Stimulated activated CD4-positive, alpha-beta T cell treated with anti-CD3 and anti-CD28 coated beads, Interleukin-15, amount 100 ng/mL, for 48 hours (primary cell): ENCODE measurements at regions not wholly inside any gene's neighbourhood (a gene's known extent, or its start where the extent isn't known, plus 50 kb on each side); places are given as distances from the start of the nearest gene placed in this dataset.
"Not testable (repeated sequence)": the region's sequence is repeated elsewhere in the genome, so short reads cannot be mapped to it uniquely, and the experiment has no call there.

Experiments used
- DNase-seq, 2 donors: peaks; one replicate each; pipeline ENCODE4 v3.0.0-alpha.2; 2020; ENCODE audit warnings: low read depth in 2 of 2

DNA sequence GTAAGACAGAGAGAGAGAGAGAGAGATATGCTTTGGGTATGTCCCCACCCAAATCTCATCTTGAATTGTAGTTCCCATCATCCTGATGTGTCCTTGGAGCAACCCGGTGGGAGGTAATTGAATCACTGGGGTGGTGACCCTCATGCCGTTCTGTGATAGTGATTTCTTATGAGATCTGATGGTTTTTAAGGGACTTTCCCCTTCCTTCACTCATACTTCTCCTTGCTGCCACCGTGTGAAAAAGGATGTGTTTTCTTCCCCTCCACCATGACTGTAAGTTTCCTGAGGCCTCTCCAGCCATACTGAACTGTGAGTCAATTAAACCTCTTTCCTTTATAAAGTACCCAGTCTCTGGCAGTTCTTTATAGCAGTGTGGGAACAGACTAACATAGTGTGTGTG is 60.3 kb downstream of the EOMES start:
- DNase-seq, result no peak

DNA sequence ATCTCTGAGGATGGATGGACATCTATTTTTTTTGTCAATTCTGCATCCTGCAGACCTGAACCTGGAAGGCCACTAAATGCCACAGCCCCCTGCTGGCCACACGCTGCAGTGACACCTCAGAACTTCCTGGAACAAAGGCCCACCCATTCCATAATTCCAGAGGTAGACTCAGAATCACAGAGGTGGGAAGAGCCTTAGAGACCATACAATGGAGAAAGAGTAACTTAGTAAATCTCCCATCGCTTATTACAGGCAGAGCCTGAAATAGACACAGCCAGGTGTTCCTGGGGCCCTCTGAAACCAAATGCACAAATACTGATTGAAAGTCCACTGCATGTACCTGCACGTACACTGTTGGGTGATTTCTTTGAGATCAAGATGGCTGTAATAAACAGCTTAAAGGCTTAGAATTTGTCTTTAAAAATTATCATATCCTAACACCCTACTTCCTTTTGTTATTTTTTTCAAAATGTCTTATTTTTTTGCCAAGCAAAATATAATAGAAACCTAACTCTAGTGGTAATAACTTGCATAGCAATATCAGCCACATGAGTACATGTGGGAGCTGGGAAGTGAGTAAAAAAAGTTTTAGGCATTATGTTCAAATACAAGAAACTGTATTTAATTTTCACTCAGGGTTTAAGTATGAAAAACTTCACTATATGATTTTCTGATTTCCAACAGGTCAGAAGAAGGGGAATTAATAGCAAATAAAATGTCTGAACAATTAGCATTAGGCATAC is 62.7 kb downstream of the EOMES start:
- peak in 1 of 2 donors; percentile 17 for DNase-seq

DNA sequence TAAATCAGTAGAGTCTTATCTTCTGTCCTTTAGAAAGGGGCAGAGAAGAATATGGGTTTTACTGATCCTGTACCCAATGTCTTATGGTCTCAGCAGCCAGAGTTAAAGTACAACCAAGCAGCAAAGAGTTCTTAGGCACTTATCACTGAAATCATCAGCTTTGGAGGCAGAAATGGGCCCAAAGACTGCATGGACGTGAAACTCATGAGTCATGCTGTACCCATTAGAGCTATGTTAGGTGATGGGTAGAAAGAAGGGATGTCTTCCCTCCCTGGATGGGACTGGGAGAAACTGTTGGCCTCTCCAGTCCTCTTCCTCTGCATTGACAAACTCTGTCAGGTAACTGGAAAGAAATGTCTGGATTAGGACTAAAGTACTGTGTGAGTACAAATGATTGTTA is 63.4 kb downstream of the EOMES start:
- DNase-seq, result no peak

DNA sequence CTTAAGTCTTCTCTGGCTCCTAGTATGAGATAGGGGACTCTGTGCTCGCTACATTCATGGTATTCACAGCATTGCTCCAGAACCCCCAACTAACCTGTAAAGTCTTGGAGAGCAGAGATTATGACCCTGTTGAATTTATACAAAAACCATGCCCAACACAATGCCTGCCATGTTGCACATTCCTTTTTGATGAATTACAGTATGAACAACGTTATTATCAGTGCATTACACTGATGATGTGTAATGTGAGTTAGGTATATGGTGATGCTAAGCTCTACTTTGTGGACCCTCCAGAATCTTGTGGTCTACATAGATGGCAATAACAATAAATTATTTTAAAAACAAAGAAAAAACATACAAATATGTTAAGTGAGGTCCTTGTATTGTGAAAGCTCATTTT is 64.3 kb downstream of the EOMES start:
- no peak for DNase-seq

DNA sequence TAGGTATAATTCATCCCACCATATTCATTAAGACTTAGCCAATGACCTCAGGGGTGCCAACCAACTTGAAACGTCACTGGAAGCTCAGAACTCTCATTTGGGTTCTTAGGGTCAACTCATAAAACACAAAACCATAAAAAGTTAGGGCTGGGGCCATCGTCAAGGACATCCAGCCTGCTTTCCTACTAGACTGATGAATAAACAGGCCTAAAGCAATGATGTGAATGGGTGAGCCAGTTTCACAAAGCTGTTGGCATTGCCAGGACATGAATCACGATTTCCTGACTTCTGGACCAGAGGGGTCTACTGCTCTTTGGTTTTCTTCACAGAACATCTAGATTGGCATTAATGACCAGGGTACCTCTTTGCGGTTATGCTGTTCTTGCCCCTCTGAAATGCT is 64.7 kb downstream of the EOMES start:
- DNase-seq, result no peak

DNA sequence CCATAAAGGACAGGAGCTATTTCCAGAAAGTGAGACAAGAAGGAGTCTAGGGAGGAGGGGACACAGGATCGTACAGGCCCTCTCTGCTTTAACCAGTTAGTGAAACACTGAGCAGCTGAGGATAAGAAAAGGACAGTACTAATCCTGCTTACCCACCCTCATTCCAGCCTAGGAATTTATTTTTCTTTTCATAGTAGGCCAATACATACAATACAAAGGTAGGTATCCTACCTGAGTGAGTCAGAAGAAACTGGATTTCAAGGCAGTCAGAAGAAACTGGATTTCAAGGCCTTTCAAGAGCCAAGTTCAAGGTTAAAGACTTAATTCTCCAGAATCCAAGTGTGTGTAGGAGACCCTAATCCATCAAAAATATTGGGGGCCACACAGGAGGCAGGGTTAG is 65.3 kb downstream of the EOMES start:
- no peak for DNase-seq

DNA sequence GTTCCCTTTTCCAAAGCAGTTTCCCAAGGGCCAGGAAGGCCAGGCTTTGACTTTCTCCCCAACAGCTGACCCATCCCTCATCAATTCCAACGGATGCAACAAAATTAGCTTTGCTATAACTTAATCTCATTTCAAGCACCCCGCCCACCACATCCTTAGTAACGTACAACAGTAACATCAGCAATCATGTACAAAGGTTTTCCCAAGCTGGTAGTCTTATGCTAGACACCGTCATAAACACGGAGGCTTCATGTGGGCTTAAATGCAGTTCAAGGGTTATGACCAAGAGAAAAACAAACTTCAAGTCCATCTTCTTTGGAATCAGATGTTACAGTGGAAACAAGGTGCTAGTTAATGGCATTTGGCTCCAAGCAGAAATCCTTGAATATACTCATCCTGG is 66.6 kb downstream of the EOMES start:
- no peak for DNase-seq

DNA sequence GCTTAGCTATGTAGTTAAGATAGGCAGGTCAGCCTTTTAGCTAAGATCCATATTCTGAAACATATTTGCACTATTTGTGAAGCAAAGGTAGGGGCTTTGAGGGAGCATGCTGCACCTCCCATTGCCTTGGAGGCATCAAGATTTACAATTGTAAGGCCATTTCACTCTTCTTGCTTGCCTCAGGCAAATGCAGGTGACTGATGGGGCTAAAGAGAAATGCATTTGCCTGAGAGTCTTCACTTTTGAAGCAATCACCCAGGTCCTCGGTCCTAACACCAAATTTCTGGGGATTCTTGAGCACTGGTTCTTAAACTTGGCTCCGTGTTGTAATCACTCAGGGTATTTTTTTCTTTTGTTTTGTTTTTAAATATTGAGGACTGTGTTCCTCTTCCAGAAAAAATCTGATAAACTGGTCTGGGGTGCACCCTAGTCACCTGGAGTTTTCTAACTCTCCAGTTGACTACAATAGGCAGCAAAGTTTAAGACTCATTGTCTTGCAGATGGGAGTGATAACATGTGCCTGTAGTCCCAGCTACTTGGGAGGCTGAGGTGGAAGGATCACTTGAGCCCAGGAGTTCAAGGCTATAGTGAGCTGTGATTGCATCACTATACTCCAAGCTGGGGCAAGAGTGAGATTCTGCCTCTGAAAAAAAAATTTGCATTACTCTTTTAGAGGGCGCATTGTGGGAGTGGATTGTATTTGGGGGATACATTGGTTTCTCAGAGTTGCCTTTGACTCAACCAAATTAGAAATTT is 68.1 kb downstream of the EOMES start:
- no peak for DNase-seq

DNA sequence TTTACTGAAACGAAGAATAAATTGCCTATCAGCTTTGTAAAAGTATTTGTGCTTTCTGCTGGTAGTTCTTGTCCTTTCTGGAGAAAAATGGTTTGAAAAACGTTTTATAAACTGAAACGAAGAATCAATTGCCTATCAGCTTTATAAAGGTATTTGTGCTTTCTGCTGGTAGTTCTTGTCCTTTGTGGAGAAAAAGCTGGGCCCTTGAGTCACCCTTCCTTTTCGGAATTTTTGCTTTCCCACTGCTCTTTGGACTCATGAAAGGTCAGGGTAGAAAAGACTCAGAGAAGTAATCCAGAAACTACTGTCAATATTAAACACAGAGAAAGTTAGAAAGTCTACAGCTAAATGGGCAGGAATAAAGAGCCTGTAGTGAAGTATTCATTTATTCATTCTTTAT is 72.8 kb downstream of the EOMES start:
- DNase-seq, result no peak

DNA sequence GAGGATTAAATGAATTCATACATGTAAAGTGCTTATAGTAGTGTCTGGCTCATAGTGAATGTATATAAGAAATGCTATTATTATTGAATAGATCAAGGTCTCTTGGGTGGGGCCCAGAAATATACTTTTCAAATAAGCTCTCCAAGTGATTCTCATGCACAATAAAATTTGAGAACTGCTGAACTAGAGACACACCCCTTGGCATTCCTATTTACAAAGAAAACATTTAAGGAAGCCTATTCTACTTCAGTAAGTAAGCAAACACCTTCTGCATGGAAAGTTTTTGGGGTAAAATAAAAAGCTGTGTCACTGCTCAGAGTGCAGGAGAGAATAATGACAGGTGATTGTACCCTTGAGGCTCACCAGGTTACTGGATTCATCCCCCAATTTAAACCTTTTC is 75.2 kb downstream of the EOMES start:
- no peak for DNase-seq

DNA sequence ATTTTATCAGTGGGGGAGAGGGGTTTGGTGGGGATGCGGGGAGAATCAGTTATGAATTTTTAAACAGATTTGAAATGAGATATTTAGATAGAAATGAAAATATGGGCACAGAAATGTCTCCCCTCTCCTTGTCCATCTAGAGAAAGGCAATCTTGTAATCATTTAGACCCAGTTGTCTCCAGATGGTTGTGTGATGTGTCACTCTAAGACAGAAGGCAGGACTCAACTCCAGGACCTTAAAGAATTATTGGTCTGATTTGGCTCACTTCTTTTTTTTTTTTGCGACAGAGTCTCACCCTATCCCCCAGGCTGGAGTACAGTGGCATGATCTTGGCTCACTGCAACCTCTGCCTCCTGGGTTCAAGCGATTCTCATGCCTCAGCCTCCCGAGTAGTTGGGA is 77.2 kb downstream of the EOMES start:
- no peak for DNase-seq

DNA sequence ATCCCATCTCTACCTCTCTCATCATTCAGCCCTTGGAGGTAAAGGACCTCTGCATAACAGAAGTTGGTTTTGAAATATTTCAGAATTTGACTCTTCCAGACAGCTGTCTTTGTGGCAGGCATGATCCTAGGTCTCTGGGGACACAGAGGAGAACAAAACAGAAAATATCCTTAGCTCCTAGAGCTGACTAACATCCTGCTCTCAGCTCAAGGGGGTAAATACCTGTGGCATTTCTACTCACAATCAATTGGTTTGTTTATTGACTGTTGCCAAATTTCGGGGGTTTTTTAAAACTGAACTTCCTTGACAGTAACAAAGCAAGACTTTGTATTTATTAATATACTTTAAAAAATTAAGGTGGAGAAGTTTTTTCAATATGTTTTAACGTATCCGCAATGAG is 78.8 kb downstream of the EOMES start:
- DNase-seq, result no peak

DNA sequence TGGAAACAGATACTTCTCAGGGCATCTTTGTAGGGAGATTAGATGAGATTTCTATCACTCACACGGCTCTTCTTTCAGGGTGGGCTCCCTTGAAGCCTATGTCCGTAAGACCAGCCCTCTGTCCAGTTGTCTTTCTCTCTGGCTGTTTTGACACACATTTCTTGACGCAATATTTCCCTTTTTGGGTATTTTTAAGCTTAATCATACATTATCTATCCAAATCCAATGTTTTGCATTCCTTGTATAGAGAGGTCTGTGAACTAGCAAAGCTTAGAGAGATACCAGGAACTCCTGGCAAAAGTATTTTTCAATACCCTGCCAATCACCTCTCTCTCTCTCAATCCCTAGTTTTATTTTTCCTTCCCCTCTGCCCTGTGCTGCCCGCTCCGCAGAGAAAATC is 79.3 kb downstream of the EOMES start:
- DNase-seq, result no peak

DNA sequence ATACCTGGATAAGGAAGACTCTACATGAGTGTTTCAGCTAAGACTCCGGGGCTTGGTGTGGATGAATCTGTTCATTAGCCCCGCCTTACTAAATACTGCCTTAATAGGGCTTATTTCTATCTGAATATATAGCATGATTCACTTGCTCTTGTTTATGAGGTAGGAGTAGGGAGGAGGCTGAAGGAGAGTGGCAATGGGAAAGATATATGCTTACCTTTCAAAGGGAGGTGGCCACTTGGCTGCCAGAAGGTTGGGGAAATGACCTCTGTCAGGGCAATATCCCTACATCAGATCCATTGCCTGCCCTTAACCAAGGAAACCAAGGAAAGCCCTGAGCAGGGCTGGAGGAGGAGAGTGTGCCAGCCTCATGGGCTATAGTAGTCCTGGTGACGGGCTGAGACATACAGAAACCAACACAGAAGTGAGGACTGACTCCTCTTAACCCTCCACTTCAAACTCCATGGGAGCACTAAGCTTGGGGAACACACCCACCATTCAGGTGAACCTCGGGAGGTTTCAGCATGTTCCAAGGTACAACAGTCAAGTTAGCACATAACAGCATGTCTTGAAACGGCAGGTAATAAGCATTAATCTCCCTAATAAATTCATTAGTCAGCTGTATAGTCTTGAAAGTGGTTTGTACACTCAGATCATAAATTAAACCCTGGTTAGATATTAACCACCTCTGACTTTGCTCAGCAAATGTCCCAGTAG is 80.1 kb downstream of the EOMES start:
- DNase-seq, result no peak

DNA sequence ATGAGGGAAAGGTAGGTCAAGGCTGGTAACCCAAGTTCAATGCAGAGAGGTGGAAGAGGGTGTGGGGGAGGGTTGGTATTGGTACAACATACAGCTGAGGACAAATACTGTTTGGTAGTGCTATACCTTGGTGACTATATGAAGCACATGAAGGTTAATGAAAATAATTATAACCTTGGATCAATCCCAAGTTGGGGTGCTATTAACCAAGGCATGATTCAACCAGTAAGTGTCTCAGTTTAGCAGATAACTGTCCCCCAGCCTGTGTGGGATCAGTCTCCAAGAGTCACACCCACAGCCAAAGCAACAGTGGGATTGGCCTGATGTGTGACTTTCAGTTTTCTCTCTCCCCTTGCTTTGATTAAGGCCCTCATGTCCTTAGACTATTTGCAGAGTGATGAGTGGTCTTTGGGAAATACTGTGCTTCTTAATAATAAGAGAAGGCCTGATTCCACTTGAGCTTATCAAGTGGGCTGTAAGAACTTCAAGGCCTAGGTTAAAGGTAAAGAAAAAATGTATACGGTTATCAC is 80.8 kb downstream of the EOMES start:
- no peak for DNase-seq

DNA sequence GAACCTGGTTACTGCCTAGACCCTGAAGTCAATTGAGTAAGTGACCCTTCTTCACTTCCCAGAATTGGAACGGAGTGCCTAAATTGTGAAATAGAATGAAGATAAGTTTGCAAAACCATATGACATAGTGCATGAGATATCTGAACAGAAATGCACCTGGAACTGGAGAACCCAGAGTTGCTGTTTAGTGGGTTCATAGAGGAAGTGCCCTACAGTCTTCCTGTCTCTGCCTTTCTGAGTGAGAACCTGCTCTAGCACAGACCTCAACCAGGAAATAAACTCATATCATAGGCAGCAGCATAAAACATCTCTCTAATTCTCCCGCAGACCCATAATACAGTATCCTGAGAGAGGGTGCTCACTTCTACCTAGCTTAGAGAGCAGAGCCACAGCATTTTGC is 82.9 kb downstream of the EOMES start:
- no peak for DNase-seq

DNA sequence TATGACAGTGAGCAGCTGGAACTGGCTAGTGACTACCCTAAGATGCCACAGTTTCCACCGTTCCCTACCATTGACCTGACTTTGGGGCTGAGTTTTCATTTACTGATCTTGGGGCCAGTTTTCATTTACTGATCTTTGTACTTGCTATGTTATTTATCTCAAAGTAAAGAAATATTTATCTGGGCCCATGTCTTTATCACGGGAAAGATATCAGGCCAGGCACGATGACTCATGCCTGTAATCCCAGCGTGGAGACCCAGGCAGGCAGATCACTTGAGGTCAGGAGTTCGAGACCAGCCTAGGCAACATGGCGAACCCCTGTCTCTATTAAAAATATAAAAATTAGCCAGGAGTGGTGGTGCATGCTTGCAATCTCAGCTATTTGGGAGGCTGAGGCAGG is 83.5 kb downstream of the EOMES start:
- DNase-seq, result no peak

DNA sequence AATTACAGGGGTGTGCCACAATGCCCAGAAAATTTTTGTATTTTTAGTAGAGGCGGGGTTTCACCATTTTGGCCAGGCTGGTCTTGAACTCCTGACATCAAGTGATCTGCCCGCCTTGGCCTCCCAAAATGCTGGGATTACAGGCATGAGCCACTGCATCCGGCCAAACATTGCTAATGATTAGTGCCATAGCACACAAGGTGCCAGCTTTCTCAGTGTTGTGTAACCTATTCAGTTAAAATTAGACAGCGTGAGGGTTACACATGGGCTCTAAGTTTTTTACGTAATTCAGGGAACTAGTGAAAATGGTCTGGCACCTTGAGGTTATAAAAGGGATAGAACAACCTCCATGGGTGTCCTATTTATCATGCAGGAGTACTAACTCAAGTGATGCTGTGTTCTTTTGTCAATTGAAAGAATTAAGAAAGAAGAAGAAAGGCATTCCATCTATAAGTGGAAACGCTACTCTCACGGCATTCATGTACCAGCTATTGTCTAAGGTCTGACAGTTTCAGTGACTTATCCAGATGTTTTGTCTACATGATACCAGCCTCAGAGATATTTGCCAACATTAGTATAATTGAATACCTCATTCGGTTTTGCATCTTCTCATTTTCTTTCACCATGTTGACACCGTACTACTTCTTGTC is 84.7 kb downstream of the EOMES start:
- no peak for DNase-seq

DNA sequence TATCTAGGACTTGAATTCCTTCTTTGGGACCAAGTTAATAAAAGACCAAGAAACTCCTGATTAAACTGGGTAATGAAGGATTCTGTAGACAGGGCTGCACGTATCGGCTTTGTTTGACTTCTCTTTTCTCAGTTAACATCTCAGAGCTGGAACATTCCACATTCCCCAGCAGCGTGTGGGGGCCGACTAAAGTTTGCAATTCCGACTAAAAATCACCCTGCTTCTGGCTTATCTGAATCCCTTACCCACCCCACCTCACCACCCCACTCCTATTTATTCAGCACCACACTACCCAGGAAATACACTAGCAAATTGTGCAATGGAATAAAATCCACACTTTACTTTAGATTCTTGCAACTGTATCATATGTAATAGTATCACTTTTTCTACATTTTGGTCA is 87.1 kb downstream of the EOMES start:
- DNase-seq, result not testable (repeated sequence)

DNA sequence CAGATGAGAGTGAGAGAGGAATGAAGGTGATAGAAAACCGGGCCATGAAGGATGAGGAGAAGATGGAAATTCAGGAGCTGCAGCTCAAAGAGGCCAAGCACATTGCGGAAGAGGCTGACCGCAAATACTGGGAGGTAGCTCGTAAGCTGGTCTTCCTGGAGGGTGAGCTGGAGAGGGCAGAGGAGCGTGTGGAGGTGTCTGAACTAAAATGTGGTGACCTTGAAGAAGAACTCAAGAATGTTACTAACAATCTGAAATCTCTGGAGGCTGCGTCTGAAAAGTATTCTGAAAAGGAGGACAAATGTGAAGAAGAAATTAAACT is 88.9 kb downstream of the EOMES start:
- DNase-seq, result no peak

DNA sequence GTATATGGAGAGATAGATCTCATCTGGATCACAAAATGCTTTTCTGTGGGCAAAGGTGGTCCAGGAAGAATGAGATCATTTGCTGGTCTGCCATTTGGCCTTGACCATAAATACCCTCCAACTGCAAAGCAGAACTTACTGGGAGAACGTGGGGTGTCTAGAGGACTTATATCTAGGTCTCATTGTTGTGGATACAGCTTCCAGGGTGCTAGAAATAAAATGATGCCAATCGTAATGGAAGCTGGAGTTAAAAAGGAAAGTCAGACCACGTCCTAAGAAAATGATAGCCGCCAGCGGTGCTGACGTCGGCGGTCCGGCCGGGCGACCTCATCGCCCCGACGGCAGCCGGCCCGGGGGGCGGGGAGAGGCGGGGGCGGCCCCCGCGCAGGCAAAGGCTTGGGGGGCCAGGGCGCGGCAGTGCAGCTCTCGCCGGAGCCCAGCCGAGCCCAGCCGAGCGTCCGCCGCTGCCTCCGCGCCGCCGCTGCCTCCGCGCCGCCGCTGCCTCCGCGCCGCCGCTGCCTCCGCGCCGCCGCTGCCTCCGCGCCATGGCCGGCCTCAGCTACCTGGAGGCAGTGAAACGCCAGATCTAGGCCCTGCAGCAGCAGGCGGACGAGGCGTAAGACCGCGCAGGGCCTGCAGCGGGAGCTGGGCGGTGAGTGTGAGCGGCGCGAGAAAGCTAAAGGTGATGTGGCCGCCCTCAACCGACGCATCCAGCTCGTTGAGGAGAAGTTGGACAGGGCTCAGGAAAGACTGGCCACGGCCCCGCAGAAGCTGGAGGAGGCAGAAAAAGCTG is 89.5 kb downstream of the EOMES start:
- peak; percentile 2 to 26 for DNase-seq

DNA sequence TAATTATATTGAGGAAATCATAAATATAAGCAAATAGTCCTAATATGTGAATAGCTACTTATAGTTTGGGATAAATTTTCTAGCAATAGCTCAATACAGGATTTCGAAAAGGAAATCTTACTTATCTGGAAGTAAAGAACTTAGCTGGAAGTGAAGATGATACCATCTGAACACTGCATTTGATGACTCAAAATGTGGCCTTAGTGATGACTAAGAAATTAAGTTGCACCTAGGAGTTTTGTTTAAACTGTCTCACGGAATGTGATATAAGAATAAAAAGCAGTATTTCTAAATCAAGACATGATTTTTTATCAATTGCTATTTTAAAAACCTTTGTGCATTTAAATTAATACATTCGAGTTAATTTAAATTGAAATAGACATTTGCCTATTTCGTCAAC is 91.2 kb downstream of the EOMES start:
- no peak for DNase-seq
